HCT116 (cell line): ENCODE measurements at regions not wholly inside any gene's neighbourhood (a gene's known extent, or its start where the extent isn't known, plus 50 kb on each side); places are given as distances from the start of the nearest gene placed in this dataset.

Source experiments
- ATAC-seq: fragments of 200-7000 bp; cut with Tn5 transposase; 2 replicates; pipeline ENCODE4 v1.9.1; 2020; ENCODE audit warnings: mild to moderate bottlenecking, moderate library complexity
- BruUV-seq: library from RNA; stranded (reverse); fragments of 400-500 nt; replicated peaks from 2 replicates; lab custom pipeline; 2021; lab: Mats Ljungman, UMichigan
- CTCF ChIA-PET: fragments of 300-600 bp; sonication (Branson Sonifier 250); formaldehyde crosslinking; loops from one replicate; lab custom pipeline; 2021; ENCODE audit warnings: antibody characterized with exemption; lab: Charles Lee
- POLR2A ChIA-PET: fragments of 300-600, 350-600 bp; sonication (Branson Sonifier 250); formaldehyde crosslinking; loops from one replicate; lab custom pipeline; 2021; ENCODE audit warnings: antibody characterized with exemption; lab: Charles Lee
- RAD21 ChIA-PET, 2 experiments: fragments of 300-600 bp; sonication (Branson Sonifier 250); formaldehyde crosslinking; loops; one replicate each; lab custom pipeline; 2023; ENCODE audit warnings: low total read pairs in 2 of 2; ENCODE audit not compliant: uncharacterized antibody in 2 of 2, unreplicated experiment in 2 of 2, low non-redundant PET in 1 of 2; lab: Charles Lee
- DNase-seq: peaks from one replicate; pipeline ENCODE4 v3.0.0-alpha.2; 2010; ENCODE audit warnings: low read depth, low spot score
- H2AFZ ChIP-seq: fragments of 200-600 bp; shearing (Covaris generic), sonication (generic); 2 replicates; pipeline ENCODE4 v1.6.1; 2017; ENCODE audit warnings: low read depth, mixed run types, mixed read lengths, antibody characterized with exemption, low read length; ENCODE audit not compliant: poor library complexity, severe bottlenecking
- H3K27ac ChIP-seq: 2 replicates; pipeline ENCODE4 v1.5.1; 2012; ENCODE audit warnings: low read depth, low read length
- H3K27me3 ChIP-seq: fragments of 200-600 bp; sonication (generic); 2 replicates; pipeline ENCODE4 v1.6.1; 2016; ENCODE audit warnings: mixed run types, low read length, mixed read lengths; ENCODE audit not compliant: insufficient read depth
- H3K36me3 ChIP-seq, 2 experiments: fragments of 200-500 bp in 1 of 2; fragments of 200-600 bp in 1 of 2; sonication (Bioruptor generic) in 1 of 2; sonication (generic) in 1 of 2; 2 replicates each; pipeline versions ENCODE4 v1.5.1 to v1.6.1; 2014 to 2016; ENCODE audit warnings: low read length in 2 of 2, inconsistent platforms in 1 of 2, mixed read lengths in 1 of 2, mixed run types in 1 of 2; ENCODE audit not compliant: insufficient read depth in 2 of 2, control insufficient read depth in 1 of 2
- H3K4me1 ChIP-seq, 2 experiments: fragments of 200-600 bp in 1 of 2; sonication (generic) in 1 of 2; 2 replicates each; pipeline versions ENCODE4 v1.5.1 to v1.6.1; 2012 to 2017; ENCODE audit warnings: low read length in 2 of 2, inconsistent platforms in 1 of 2, mild to moderate bottlenecking in 1 of 2, mixed read lengths in 1 of 2, mixed run types in 1 of 2, moderate library complexity in 1 of 2; ENCODE audit not compliant: insufficient read depth in 2 of 2, control insufficient read depth in 1 of 2
- H3K4me2 ChIP-seq: fragments of 200-600 bp; sonication (generic); 2 replicates; pipeline ENCODE4 v1.6.1; 2017; ENCODE audit warnings: mixed run types, low read length, mixed read lengths
- H3K4me3 ChIP-seq, 2 experiments: fragments of 200-600 bp in 1 of 2; sonication (generic) in 1 of 2; replicated peaks in 1 of 2; 2 replicates each; pipeline ENCODE4 v1.5.1; 2011 to 2016; ENCODE audit warnings: low read length in 2 of 2, control low read depth in 1 of 2, low read depth in 1 of 2, mild to moderate bottlenecking in 1 of 2, mixed read lengths in 1 of 2, mixed run types in 1 of 2
- H3K79me2 ChIP-seq: fragments of 200-600 bp; sonication (generic); 2 replicates; pipeline ENCODE4 v1.6.1; 2017; ENCODE audit warnings: mild to moderate bottlenecking, mixed run types, low read length, moderate library complexity, mixed read lengths; ENCODE audit not compliant: insufficient read depth
- H3K9ac ChIP-seq: fragments of 200-600 bp; sonication (generic); 2 replicates; pipeline ENCODE4 v1.6.1; 2016; ENCODE audit warnings: low read length, mixed read lengths
- H3K9me2 ChIP-seq: fragments of 200-600 bp; sonication (generic), shearing (Covaris generic); 2 replicates; pipeline ENCODE4 v1.6.1; 2017; ENCODE audit warnings: mixed run types, mild to moderate bottlenecking, moderate library complexity; ENCODE audit not compliant: insufficient read depth
- H3K9me3 ChIP-seq, 2 experiments: fragments of 200-500 bp in 1 of 2; fragments of 200-600 bp in 1 of 2; sonication (Bioruptor generic) in 1 of 2; sonication (generic) in 1 of 2; 2 replicates each; pipeline ENCODE4 v1.6.1; 2014 to 2017; ENCODE audit warnings: low read length in 2 of 2, mixed read lengths in 2 of 2, inconsistent platforms in 1 of 2, low read depth in 1 of 2, mild to moderate bottlenecking in 1 of 2, mixed run types in 1 of 2, moderate library complexity in 1 of 2; ENCODE audit not compliant: control insufficient read depth in 1 of 2, insufficient read depth in 1 of 2
- H4K20me1 ChIP-seq: fragments of 200-600 bp; sonication (generic), shearing (Covaris generic); 2 replicates; pipeline ENCODE4 v1.6.1; 2017; ENCODE audit warnings: mixed run types, mild to moderate bottlenecking, moderate library complexity; ENCODE audit not compliant: insufficient read depth
- EZH2 ChIP-seq: fragments of 200-600 bp; sonication (generic); IDR thresholded peaks from 2 replicates; pipeline ENCODE4 v1.6.1; 2017; ENCODE audit warnings: antibody characterized with exemption, mixed run types
- JUND ChIP-seq: IDR thresholded peaks from 2 replicates; pipeline ENCODE4 v1.6.1; 2012
- POLR2A ChIP-seq: IDR thresholded peaks from 2 replicates; pipeline ENCODE4 v1.7.0; 2011; ENCODE audit warnings: borderline replicate concordance; ENCODE audit not compliant: insufficient read depth, insufficient read length; ENCODE audit errors: extremely low read depth
- POLR2AphosphoS5 ChIP-seq: IDR thresholded peaks from 2 replicates; pipeline ENCODE4 v1.6.1; 2011; ENCODE audit warnings: mild to moderate bottlenecking, low read depth, low read length, moderate library complexity
- RAD21 ChIP-seq: IDR thresholded peaks from 2 replicates; pipeline ENCODE4 v1.6.1; 2012; ENCODE audit warnings: low read depth, mild to moderate bottlenecking
- SRF ChIP-seq: IDR thresholded peaks from 2 replicates; pipeline ENCODE4 v1.6.1; 2012; ENCODE audit warnings: low read depth
- ZFX ChIP-seq: fragments of 450-650 bp; IDR thresholded peaks from 2 replicates; pipeline ENCODE4 v1.6.1; 2017
- intact Hi-C: fragments of 100-400 bp; cut with micrococcal nuclease; formaldehyde crosslinking; loops from 2 replicates; pipeline ENCODE4 v1.10.0; 2022
- TF ChIP-seq, protein P1 (sequence below), 3 experiments: fragments of 200-600 bp in 1 of 3; sonication (generic) in 1 of 3; IDR thresholded peaks in 2 of 3; conservative IDR thresholded peaks in 1 of 3; 2 replicates each; pipeline ENCODE4 v1.5.1; 2012 to 2017; ENCODE audit warnings: low read depth in 2 of 3, low read length in 2 of 3, antibody characterized with exemption in 1 of 3, borderline replicate concordance in 1 of 3, control low read depth in 1 of 3, mild to moderate bottlenecking in 1 of 3, mixed read lengths in 1 of 3, mixed run types in 1 of 3, moderate library complexity in 1 of 3; ENCODE audit not compliant: insufficient read depth in 1 of 3

DNA sequence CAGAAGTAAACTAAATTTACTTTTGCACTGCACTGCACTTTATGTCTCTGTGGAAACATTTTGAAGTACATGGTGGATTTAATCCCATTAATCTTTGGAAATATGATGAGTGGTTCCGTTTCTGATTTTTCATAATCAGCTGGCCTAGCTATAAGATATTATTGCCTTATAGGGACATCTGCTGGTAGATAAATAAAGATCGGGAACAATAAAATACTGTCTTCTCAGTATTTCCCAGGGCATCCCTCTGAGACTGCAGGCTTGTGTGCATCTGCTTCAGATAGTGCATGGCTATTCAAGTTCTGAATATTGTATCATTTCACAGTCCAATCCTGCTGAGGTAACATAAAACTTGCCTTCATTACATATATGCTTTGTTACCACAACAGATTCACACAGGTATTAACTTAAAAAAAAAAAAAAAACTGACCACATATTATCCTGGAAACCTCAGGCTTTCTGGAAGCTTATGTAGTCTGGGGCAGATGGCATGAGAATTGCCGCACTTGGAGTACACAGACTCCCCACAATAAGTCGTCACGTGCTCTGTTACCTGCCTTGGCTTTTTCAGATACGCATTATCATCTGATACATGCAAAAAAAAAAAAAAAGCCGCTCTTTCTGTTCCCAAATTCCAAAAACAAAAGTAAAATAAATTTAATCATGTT is 330.8 kb upstream of the AGTR1 start:
- intact Hi-C loops = loop anchor here (10.0 kb wide), 2 partner anchors 752 to 1552 kb away; no protein-coding TSS in a partner anchor
- Histone ChIP-seq H3K36me3 (no peaks in the 10 kb centered on the region), H3K4me1 (no peaks in the 10 kb centered on the region), H2AFZ (peak overlapping the region; percentile 14), H3K79me2 (no peaks in the 10 kb centered on the region), H3K9ac (no peak overlapping the region), H3K4me2 (no peak overlapping the region), H3K27ac (no peak overlapping the region), H3K27me3 (no peaks in the 10 kb centered on the region), H3K9me3 (no peaks in the 10 kb centered on the region), H4K20me1 (no peaks in the 10 kb centered on the region), H3K9me2 (no peaks in the 10 kb centered on the region), H3K4me3 (no peak overlapping the region)
- ChIA-PET POLR2A (interaction anchor here (0.7 kb wide), 1 partner anchor 713 kb away, joined by 3 read pairs; no protein-coding TSS in a partner anchor), RAD21 (interaction anchor here in 1 of 2 experiments (0.6 kb wide), 1 partner anchor 287 kb away, joined by 3 read pairs; no protein-coding TSS in a partner anchor), CTCF (interaction anchor here (0.6 to 1.3 kb wide), 11 partner anchors 10 to 1728 kb away, joined by 3 to 6 read pairs (median 3); no protein-coding TSS in a partner anchor)
- peak; percentile 72 for ATAC-seq
- BruUV-seq = no TSS peak
- TF ChIP-seq SRF (no peak), POLR2AphosphoS5 (no peak), JUND (no peak), RAD21 (peak; percentile 66), POLR2A (no peak), ZFX (no peak)
- TF ChIP-seq, protein P1, sequence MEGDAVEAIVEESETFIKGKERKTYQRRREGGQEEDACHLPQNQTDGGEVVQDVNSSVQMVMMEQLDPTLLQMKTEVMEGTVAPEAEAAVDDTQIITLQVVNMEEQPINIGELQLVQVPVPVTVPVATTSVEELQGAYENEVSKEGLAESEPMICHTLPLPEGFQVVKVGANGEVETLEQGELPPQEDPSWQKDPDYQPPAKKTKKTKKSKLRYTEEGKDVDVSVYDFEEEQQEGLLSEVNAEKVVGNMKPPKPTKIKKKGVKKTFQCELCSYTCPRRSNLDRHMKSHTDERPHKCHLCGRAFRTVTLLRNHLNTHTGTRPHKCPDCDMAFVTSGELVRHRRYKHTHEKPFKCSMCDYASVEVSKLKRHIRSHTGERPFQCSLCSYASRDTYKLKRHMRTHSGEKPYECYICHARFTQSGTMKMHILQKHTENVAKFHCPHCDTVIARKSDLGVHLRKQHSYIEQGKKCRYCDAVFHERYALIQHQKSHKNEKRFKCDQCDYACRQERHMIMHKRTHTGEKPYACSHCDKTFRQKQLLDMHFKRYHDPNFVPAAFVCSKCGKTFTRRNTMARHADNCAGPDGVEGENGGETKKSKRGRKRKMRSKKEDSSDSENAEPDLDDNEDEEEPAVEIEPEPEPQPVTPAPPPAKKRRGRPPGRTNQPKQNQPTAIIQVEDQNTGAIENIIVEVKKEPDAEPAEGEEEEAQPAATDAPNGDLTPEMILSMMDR (IDR thresholded peaks at IDR 0.05 in 2 of 3, conservative IDR thresholded peaks at IDR 0.05 in 1 of 3; ENCODE audit: borderline replicate concordance in 1 of 3, insufficient read depth in 1 of 3, low read depth in 2 of 3, low read length in 2 of 3) = peak; percentile 17 to 42 (median 35); a peak in 4 of 6 replicates
- DNase-seq = no peak

DNA sequence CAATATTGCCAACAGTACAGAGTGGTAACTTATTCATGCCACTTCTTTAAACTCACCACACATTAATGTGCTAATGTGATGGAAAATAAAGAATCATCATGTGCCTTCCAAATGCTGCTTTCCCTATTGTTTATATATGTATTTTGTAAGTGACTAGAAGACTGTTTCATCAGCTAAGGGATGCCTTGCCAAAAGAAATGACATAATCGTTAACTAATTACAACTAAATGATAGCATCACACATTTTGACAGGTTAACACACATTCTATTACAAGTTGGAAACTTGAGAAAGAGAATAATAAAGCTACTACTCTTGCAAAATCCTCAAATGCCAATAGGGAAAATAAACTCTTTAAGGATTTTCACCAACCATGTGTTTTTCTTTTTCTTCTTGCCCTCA is 329.9 kb upstream of the AGTR1 start:
- H3K4me1 ChIP-seq = no peaks in the 10 kb centered on the region
- no peaks in the 10 kb centered on the region for H3K79me2 ChIP-seq
- no peaks in the 10 kb centered on the region for H3K27me3 ChIP-seq
- ChIA-PET POLR2A (interaction anchor here (0.9 kb wide), 1 partner anchor 13 kb away, joined by 3 read pairs; no protein-coding TSS in a partner anchor), RAD21 (no interaction called here), CTCF (no interaction called here)
- no TSS peak for BruUV-seq
- H3K36me3 ChIP-seq = no peaks in the 10 kb centered on the region
- H3K4me3 ChIP-seq = no peak overlapping the region
- H4K20me1 ChIP-seq = no peaks in the 10 kb centered on the region
- DNase-seq (no peak), ATAC-seq (no peak)
- H3K27ac ChIP-seq = no peak overlapping the region
- intact Hi-C loops = loop anchor here (10.0 kb wide), 2 partner anchors 753 to 1553 kb away; no protein-coding TSS in a partner anchor
- H3K4me2 ChIP-seq = no peak overlapping the region
- H3K9me3 ChIP-seq = no peaks in the 10 kb centered on the region
- no peaks in the 10 kb centered on the region for H3K9me2 ChIP-seq
- H2AFZ ChIP-seq = no peak overlapping the region
- no peak for TF ChIP-seq EZH2
- H3K9ac ChIP-seq = no peak overlapping the region
